HL-60 (cell line): ENCODE measurements at regions not wholly inside any gene's neighbourhood (a gene's known extent, or its start where the extent isn't known, plus 50 kb on each side); places are given as distances from the start of the nearest gene placed in this dataset.

Source experiments
- GABPA ChIP-seq: IDR thresholded peaks from 2 replicates; pipeline ENCODE4 v1.6.1; 2012; ENCODE audit warnings: low read depth
- TF ChIP-seq, protein P1 (sequence below): IDR thresholded peaks from one replicate; pipeline ENCODE4 v1.5.1; 2011; ENCODE audit warnings: low read length, control low read depth, inconsistent platforms; ENCODE audit not compliant: insufficient read depth

DNA sequence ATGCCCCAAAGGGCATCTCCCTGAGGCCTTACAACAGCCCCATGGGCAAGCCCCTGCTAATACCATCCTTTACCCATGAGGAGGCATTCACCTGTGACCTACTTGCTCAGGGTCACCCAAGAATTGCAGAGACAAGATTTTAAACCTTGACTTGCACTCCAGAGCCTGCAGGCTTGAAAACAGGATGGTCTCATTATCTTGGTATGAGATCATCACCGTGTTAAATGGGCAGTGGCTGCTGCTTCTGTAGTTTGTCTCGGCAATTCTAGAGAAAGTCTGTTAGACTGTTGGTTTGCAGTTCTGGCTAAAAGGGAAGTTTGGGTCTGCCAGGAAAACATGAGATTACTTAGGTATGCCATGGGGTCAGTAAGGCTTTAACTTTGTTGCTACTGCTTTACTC, 698.9 kb downstream of the GALR1 start:
- no peak for TF ChIP-seq GABPA
- TF ChIP-seq, protein P1, sequence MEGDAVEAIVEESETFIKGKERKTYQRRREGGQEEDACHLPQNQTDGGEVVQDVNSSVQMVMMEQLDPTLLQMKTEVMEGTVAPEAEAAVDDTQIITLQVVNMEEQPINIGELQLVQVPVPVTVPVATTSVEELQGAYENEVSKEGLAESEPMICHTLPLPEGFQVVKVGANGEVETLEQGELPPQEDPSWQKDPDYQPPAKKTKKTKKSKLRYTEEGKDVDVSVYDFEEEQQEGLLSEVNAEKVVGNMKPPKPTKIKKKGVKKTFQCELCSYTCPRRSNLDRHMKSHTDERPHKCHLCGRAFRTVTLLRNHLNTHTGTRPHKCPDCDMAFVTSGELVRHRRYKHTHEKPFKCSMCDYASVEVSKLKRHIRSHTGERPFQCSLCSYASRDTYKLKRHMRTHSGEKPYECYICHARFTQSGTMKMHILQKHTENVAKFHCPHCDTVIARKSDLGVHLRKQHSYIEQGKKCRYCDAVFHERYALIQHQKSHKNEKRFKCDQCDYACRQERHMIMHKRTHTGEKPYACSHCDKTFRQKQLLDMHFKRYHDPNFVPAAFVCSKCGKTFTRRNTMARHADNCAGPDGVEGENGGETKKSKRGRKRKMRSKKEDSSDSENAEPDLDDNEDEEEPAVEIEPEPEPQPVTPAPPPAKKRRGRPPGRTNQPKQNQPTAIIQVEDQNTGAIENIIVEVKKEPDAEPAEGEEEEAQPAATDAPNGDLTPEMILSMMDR = no peak
